HEK293 (cell line): ENCODE measurements at regions not wholly inside any gene's neighbourhood (a gene's known extent, or its start where the extent isn't known, plus 50 kb on each side); places are given as distances from the start of the nearest gene placed in this dataset.

Experiments
- HOXA7 ChIP-seq: sonication (generic); formaldehyde crosslinking; IDR thresholded peaks from 2 replicates; pipeline ENCODE4 v1.8.1; 2022; ENCODE audit warnings: missing genetic modification reagents, borderline replicate concordance
- TSHZ1 ChIP-seq: fragments of 450-650 bp; formaldehyde crosslinking; IDR thresholded peaks from 2 replicates; pipeline ENCODE4 v1.5.1; 2016; ENCODE audit warnings: missing biosample characterization, missing genetic modification characterization, borderline replicate concordance
- ZFP37 ChIP-seq: fragments of 450-650 bp; formaldehyde crosslinking; IDR thresholded peaks from 2 replicates; pipeline ENCODE4 v1.5.1; 2016; ENCODE audit warnings: missing biosample characterization, missing genetic modification characterization
- ZNF510 ChIP-seq: fragments of 450-650 bp; formaldehyde crosslinking; IDR thresholded peaks from 2 replicates; pipeline ENCODE4 v1.5.1; 2018; ENCODE audit warnings: mild to moderate bottlenecking, missing genetic modification characterization, missing biosample characterization; ENCODE audit not compliant: insufficient replicate concordance
- ZNF530 ChIP-seq: fragments of 450-650 bp; formaldehyde crosslinking; IDR thresholded peaks from 2 replicates; pipeline ENCODE4 v1.5.1; 2016; ENCODE audit warnings: low read depth, missing biosample characterization, missing genetic modification characterization
- TF ChIP-seq, protein P1 (sequence below): fragments of 450-650 bp; formaldehyde crosslinking; IDR thresholded peaks from 2 replicates; pipeline ENCODE4 v1.5.1; 2016; ENCODE audit warnings: missing biosample characterization, missing genetic modification characterization

- TF ChIP-seq HOXA7 (CRISPR knock-in tag) (no peak), TSHZ1 (tag by site-specific recombination) (no peak), ZFP37 (no peak), ZNF510 (no peak), ZNF530 (no peak)
- TF ChIP-seq, protein P1, sequence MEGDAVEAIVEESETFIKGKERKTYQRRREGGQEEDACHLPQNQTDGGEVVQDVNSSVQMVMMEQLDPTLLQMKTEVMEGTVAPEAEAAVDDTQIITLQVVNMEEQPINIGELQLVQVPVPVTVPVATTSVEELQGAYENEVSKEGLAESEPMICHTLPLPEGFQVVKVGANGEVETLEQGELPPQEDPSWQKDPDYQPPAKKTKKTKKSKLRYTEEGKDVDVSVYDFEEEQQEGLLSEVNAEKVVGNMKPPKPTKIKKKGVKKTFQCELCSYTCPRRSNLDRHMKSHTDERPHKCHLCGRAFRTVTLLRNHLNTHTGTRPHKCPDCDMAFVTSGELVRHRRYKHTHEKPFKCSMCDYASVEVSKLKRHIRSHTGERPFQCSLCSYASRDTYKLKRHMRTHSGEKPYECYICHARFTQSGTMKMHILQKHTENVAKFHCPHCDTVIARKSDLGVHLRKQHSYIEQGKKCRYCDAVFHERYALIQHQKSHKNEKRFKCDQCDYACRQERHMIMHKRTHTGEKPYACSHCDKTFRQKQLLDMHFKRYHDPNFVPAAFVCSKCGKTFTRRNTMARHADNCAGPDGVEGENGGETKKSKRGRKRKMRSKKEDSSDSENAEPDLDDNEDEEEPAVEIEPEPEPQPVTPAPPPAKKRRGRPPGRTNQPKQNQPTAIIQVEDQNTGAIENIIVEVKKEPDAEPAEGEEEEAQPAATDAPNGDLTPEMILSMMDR (tag by site-specific recombination): no peak
Measured at GRCh38 chr5:3261081-3261480, 334.6 kb upstream of the IRX1 start.
